Skeletal muscle tissue (tissue), 3 donors: ENCODE measurements at regions not wholly inside any gene's neighbourhood (a gene's known extent, or its start where the extent isn't known, plus 50 kb on each side); places are given as distances from the start of the nearest gene placed in this dataset.

ENCODE experiments used
- H3K27ac ChIP-seq: one replicate; pipeline ENCODE4 v1.7.0; 2013; ENCODE audit warnings: mild to moderate bottlenecking, low read depth, low read length, inconsistent platforms
- H3K27me3 ChIP-seq, 3 donors: one replicate each; pipeline ENCODE4 v1.7.0; 2013; ENCODE audit warnings: low read length in 3 of 3; ENCODE audit not compliant: control insufficient read depth in 3 of 3, insufficient read depth in 3 of 3
- H3K36me3 ChIP-seq, 3 donors: one replicate each; pipeline ENCODE4 v1.7.0; 2013; ENCODE audit warnings: low read length in 3 of 3; ENCODE audit not compliant: control insufficient read depth in 3 of 3, insufficient read depth in 3 of 3
- H3K4me1 ChIP-seq, 3 donors: one replicate each; pipeline ENCODE4 v1.7.0; 2013; ENCODE audit warnings: low read length in 3 of 3, mild to moderate bottlenecking in 3 of 3; ENCODE audit not compliant: control insufficient read depth in 3 of 3, insufficient read depth in 3 of 3
- H3K4me3 ChIP-seq, 3 donors: one replicate each; pipeline ENCODE4 v1.7.0; 2013; ENCODE audit warnings: low read length in 3 of 3
- H3K9ac ChIP-seq, 3 donors: one replicate each; pipeline ENCODE4 v1.7.0; 2013; ENCODE audit warnings: low read length in 3 of 3, mild to moderate bottlenecking in 3 of 3, moderate library complexity in 2 of 3, low read depth in 1 of 3
- H3K9me3 ChIP-seq, 3 donors: one replicate each; pipeline ENCODE4 v1.7.0; 2013; ENCODE audit warnings: low read length in 3 of 3; ENCODE audit not compliant: control insufficient read depth in 3 of 3
- donor health status: Osteomylitis.

DNA sequence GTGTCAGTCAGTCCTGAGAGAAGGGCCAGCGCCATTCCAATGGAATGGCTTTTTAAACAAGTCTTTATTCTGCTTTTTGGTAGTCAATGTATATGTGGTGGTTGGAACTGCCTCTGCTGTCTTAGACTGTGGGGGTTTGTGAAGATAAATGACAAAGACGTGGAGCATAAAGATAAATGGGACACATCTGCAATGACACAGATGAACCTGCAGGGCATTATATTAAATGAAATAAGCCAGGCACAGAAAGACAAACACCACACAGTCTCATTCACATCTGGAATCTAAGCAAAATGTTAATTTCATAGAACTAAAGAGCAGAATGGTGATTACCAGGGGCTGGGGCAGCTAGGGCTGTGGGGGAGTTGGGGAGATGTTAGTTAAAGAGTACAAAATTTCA is 912.8 kb upstream of the MAN1A1 start:
- Histone ChIP-seq H3K4me3 (no peak overlapping the region), H3K27ac (no peak overlapping the region), H3K4me1 (no peaks in the 10 kb centered on the region), H3K9me3 (no peaks in the 10 kb centered on the region), H3K36me3 (no peaks in the 10 kb centered on the region), H3K27me3 (no peaks in the 10 kb centered on the region), H3K9ac (no peak overlapping the region)

DNA sequence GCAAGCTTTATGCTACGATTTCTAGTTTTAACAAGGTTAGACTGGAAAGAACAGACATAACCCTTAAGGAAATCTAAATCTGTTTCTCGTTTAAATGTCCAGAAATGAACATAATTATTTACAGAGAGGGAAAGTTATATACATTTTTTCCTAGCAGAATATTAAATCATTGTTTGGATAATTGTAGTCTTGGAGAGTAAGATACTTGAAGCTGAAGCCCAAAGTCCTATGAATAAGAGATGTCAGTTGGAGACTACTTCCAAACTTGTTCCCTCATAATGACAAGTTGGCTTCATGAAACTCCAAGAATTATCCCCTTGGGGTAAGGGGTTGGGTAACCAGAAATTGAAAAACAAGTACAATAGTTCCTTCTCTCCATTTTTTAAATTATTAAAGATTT is 911.1 kb upstream of the MAN1A1 start:
- no peaks in the 10 kb centered on the region for H3K4me1 ChIP-seq
- H3K27ac ChIP-seq = no peak overlapping the region
- H3K27me3 ChIP-seq = no peaks in the 10 kb centered on the region
- no peak overlapping the region for H3K9ac ChIP-seq
- no peaks in the 10 kb centered on the region for H3K9me3 ChIP-seq
- no peaks in the 10 kb centered on the region for H3K36me3 ChIP-seq
- no peak overlapping the region for H3K4me3 ChIP-seq

DNA sequence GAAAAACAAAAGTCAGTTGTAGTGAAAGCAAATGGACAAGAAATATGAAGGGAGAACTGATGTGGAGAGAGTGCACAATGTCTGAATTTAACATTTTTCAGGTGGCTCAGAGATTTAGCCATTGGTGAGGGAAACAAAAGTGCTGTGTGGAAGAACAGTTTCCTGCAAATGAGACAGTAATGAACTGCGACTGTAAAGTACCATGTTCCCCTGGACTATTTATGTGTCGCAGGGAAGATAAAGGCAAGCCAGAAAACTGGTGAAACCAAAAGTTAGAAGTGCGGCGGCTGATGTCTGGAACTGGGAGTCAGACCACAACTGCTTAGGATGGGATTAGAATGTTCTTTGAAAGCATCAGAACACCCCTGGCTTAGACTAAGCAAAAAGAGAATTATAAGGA is 905.1 kb upstream of the MAN1A1 start:
- Histone ChIP-seq H3K9me3 (no peaks in the 10 kb centered on the region), H3K4me1 (no peaks in the 10 kb centered on the region), H3K36me3 (no peaks in the 10 kb centered on the region)

GRCh38 chr6:120248451-120248850 is 898.9 kb upstream of the MAN1A1 start:
- Histone ChIP-seq H3K27ac (no peak overlapping the region), H3K4me1 (no peaks in the 10 kb centered on the region), H3K9me3 (no peaks in the 10 kb centered on the region), H3K4me3 (no peak overlapping the region), H3K9ac (no peak overlapping the region), H3K36me3 (no peaks in the 10 kb centered on the region), H3K27me3 (no peaks in the 10 kb centered on the region)

More for the DNA sequence above, 905.1 kb upstream of the MAN1A1 start:
- no peaks in the 10 kb centered on the region for H3K27me3 ChIP-seq
- no peak overlapping the region for H3K9ac ChIP-seq
- H3K4me3 ChIP-seq = no peak overlapping the region
- H3K27ac ChIP-seq = no peak overlapping the region

- Histone ChIP-seq H3K27me3 (no peaks in the 10 kb centered on the region), H3K4me1 (no peaks in the 10 kb centered on the region)
Observed at GRCh38 chr6:120237221-120237620, 887.7 kb upstream of the MAN1A1 start.

GRCh38 chr6:120230008-120230407 is 880.4 kb upstream of the MAN1A1 start:
- Histone ChIP-seq H3K4me3 (no peak overlapping the region), H3K9me3 (peaks cover 3 to 5% (median 5%) of the 10 kb centered on the region in 3 donors), H3K36me3 (no peaks in the 10 kb centered on the region), H3K4me1 (no peaks in the 10 kb centered on the region), H3K9ac (no peak overlapping the region), H3K27me3 (no peaks in the 10 kb centered on the region), H3K27ac (no peak overlapping the region)

More at GRCh38 chr6:120237221-120237620, 887.7 kb upstream of the MAN1A1 start:
- H3K9me3 ChIP-seq = peaks cover 5 to 6% (median 5%) of the 10 kb centered on the region in 3 donors
- H3K9ac ChIP-seq = no peak overlapping the region
- H3K36me3 ChIP-seq = no peaks in the 10 kb centered on the region
- H3K27ac ChIP-seq = no peak overlapping the region
- no peak overlapping the region for H3K4me3 ChIP-seq

GRCh38 chr6:120228297-120228696 is 878.7 kb upstream of the MAN1A1 start:
- H3K4me1 ChIP-seq = no peaks in the 10 kb centered on the region
- no peaks in the 10 kb centered on the region for H3K27me3 ChIP-seq
- H3K9ac ChIP-seq = no peak overlapping the region
- H3K36me3 ChIP-seq = no peaks in the 10 kb centered on the region
- H3K27ac ChIP-seq = no peak overlapping the region
- H3K4me3 ChIP-seq = no peak overlapping the region
- no peaks in the 10 kb centered on the region for H3K9me3 ChIP-seq

DNA sequence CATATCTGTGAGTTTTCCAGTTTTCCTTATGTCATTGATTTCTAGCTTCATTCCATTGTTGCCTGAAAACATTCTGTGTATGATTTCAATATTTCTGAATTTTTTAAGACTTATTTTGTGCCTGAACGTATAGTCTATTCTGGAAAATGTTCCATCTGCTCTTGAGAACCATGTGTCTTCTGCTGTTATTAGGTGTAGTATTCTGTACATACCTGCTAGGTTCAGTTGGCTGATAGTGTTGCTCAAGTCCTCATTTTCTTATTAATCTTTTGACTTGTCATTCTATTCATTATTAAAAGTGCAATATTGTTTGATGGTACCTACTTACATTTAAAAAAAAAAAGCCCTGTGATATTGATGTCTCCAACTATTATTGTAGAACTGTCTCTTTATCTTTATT is 869.8 kb upstream of the MAN1A1 start:
- no peaks in the 10 kb centered on the region for H3K36me3 ChIP-seq
- H3K4me1 ChIP-seq = no peaks in the 10 kb centered on the region
- no peaks in the 10 kb centered on the region for H3K27me3 ChIP-seq
- no peak overlapping the region for H3K4me3 ChIP-seq
- H3K9me3 ChIP-seq = no peaks in the 10 kb centered on the region
- no peak overlapping the region for H3K27ac ChIP-seq
- H3K9ac ChIP-seq = no peak overlapping the region

GRCh38 chr6:120214088-120214499 is 864.5 kb upstream of the MAN1A1 start:
- Histone ChIP-seq H3K9ac (no peak overlapping the region), H3K27ac (no peak overlapping the region), H3K27me3 (no peaks in the 10 kb centered on the region), H3K4me3 (no peak overlapping the region), H3K36me3 (no peaks in the 10 kb centered on the region), H3K9me3 (no peaks in the 10 kb centered on the region), H3K4me1 (no peaks in the 10 kb centered on the region)

DNA sequence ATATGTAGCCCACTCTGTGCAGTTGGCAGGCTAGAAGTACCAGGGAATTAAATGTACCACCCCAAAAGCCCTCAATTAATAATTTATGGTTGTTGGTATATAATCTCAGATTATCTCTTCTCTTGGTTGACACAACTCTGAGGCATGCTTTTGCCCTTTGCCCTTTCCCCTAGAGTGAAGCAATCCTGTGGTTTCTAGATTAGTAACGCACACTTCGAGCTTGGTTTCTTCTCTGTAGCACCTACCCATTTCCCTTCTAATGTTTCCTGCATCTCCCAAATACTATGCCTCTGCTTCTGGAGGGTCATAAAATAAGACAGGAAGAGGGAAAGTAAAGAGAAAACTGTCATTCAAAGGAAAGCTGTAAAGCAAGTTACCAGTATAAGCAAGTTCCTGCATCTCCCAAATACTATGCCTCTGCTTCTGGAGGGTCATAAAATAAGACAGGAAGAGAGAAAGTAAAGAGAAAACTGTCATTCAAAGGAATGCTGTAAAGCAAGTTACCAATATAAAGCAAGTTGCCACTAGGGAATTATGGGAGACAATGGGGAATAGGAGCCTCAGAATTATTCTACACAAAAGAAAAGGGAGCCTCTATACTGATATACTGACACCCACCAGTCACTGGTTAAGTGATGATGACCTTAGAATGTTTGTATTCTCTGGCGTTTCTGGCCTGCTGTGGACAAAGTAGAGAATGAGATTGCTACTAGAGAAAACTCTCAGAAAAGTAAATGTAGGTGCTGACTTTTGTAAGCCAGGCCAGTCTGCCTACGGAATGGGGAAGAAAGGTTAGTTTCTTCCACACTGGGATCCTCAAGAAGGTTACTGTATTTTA is 862.6 kb upstream of the MAN1A1 start:
- Histone ChIP-seq H3K27me3 (no peaks in the 10 kb centered on the region), H3K9me3 (no peaks in the 10 kb centered on the region), H3K4me3 (no peak overlapping the region), H3K9ac (no peak overlapping the region), H3K36me3 (no peaks in the 10 kb centered on the region), H3K27ac (no peak overlapping the region), H3K4me1 (no peaks in the 10 kb centered on the region)
